ENCODE measurements at regions not wholly inside any gene's neighbourhood (a gene's known extent, or its start where the extent isn't known, plus 50 kb on each side); places are given as distances from the start of the nearest gene placed in this dataset.

- Histone ChIP-seq H3K27ac (no peak overlapping the region), H3K27me3 (no peaks in the 10 kb centered on the region), H3K4me3 (no peak overlapping the region), H3K36me3 (no peaks in the 10 kb centered on the region), H3K9ac (ENCODE audit: low read depth in 2 of 2, low read length in 2 of 2) (no peak overlapping the region), H3K4me1 (no peaks in the 10 kb centered on the region), H3K9me3 (no peaks in the 10 kb centered on the region)
- intact Hi-C loops (cut with DNase I) = no loop called here
- no peak for TF ChIP-seq CTCF (IDR thresholded peaks at IDR 0.05)
- no peak for DNase-seq
These were observed 711.0 kb downstream of the UQCRFS1 start for GRCh38 chr19:28501976-28502375.

- intact Hi-C loops (cut with DNase I) = no loop called here
- Histone ChIP-seq H3K27ac (no peak overlapping the region), H3K9ac (ENCODE audit: low read depth in 2 of 2, low read length in 2 of 2) (no peak overlapping the region), H3K4me3 (no peak overlapping the region), H3K4me1 (no peaks in the 10 kb centered on the region), H3K9me3 (no peaks in the 10 kb centered on the region), H3K27me3 (no peaks in the 10 kb centered on the region), H3K36me3 (no peaks in the 10 kb centered on the region)
- TF ChIP-seq CTCF (IDR thresholded peaks at IDR 0.05) = no peak
- no peak for DNase-seq
These were observed 711.8 kb downstream of the UQCRFS1 start for GRCh38 chr19:28500982-28501630.

GRCh38 chr19:28500296-28500695, 712.7 kb downstream of the UQCRFS1 start:
- no peaks in the 10 kb centered on the region for H3K9me3 ChIP-seq
- H3K9ac ChIP-seq (ENCODE audit: low read depth in 2 of 2, low read length in 2 of 2) = no peak overlapping the region
- intact Hi-C loops (cut with DNase I) = no loop called here
- no peak for TF ChIP-seq CTCF (IDR thresholded peaks at IDR 0.05)
- no peak overlapping the region for H3K27ac ChIP-seq
- H3K4me1 ChIP-seq = no peaks in the 10 kb centered on the region
- H3K36me3 ChIP-seq = no peaks in the 10 kb centered on the region
- no peaks in the 10 kb centered on the region for H3K27me3 ChIP-seq
- H3K4me3 ChIP-seq = no peak overlapping the region
- DNase-seq = no peak

GRCh38 chr19:28498404-28498976, 714.5 kb downstream of the UQCRFS1 start:
- no peak for DNase-seq
- Histone ChIP-seq H3K4me1 (no peaks in the 10 kb centered on the region), H3K9ac (ENCODE audit: low read depth in 2 of 2, low read length in 2 of 2) (no peak overlapping the region), H3K4me3 (no peak overlapping the region), H3K36me3 (no peaks in the 10 kb centered on the region), H3K27ac (no peak overlapping the region), H3K9me3 (no peaks in the 10 kb centered on the region), H3K27me3 (no peaks in the 10 kb centered on the region)
- intact Hi-C loops (cut with DNase I) = no loop called here
- TF ChIP-seq CTCF (IDR thresholded peaks at IDR 0.05) = no peak

GRCh38 chr19:28497887-28498286, 715.1 kb downstream of the UQCRFS1 start:
- TF ChIP-seq CTCF (IDR thresholded peaks at IDR 0.05) = no peak
- Histone ChIP-seq H3K4me3 (no peak overlapping the region), H3K9me3 (no peaks in the 10 kb centered on the region), H3K27ac (no peak overlapping the region), H3K36me3 (no peaks in the 10 kb centered on the region), H3K4me1 (no peaks in the 10 kb centered on the region), H3K27me3 (no peaks in the 10 kb centered on the region), H3K9ac (ENCODE audit: low read depth in 2 of 2, low read length in 2 of 2) (no peak overlapping the region)
- no peak for DNase-seq
- intact Hi-C loops (cut with DNase I) = no loop called here
